Sigmoid colon (tissue), 4 donors: ENCODE measurements at regions not wholly inside any gene's neighbourhood (a gene's known extent, or its start where the extent isn't known, plus 50 kb on each side); places are given as distances from the start of the nearest gene placed in this dataset.

Experiments
- CTCF ChIP-seq, 4 experiments: fragments of 450-650 bp in 3 of 4; fragments of 200-600 bp in 1 of 4; IDR thresholded peaks; one replicate each; pipeline ENCODE4 v1.5.1; 2016 to 2019; ENCODE audit warnings: antibody characterized with exemption in 4 of 4, mild to moderate bottlenecking in 3 of 4, moderate library complexity in 2 of 4
- EP300 ChIP-seq, 4 donors: sonication (generic); formaldehyde crosslinking; IDR thresholded peaks; one replicate each; pipeline ENCODE4 v1.6.1; 2017; ENCODE audit warnings: antibody characterized with exemption in 4 of 4
- POLR2A ChIP-seq, 2 donors: fragments of 450-650 bp; IDR thresholded peaks; one replicate each; pipeline ENCODE4 v1.6.1; 2016; ENCODE audit warnings: antibody characterized with exemption in 2 of 2, mild to moderate bottlenecking in 2 of 2, moderate library complexity in 2 of 2
- POLR2AphosphoS5 ChIP-seq, 4 donors: sonication (generic); formaldehyde crosslinking; IDR thresholded peaks; one replicate each; pipeline ENCODE4 v1.6.1; 2017; ENCODE audit warnings: antibody characterized with exemption in 4 of 4

- TF ChIP-seq POLR2A (IDR thresholded peaks at IDR 0.05) (no peak), EP300 (IDR thresholded peaks at IDR 0.05) (no peak), CTCF (IDR thresholded peaks at IDR 0.05) (no peak), POLR2AphosphoS5 (IDR thresholded peaks at IDR 0.05) (no peak)
Measured at GRCh38 chr9:134501761-134502265, 139.8 kb upstream of the COL5A1 start.
